HG02610 (cell line): ENCODE measurements at regions not wholly inside any gene's neighbourhood (a gene's known extent, or its start where the extent isn't known, plus 50 kb on each side); places are given as distances from the start of the nearest gene placed in this dataset.
A peak's percentile ranks its signal among the peaks of the same experiment; 100 is the strongest.
"Not testable (repeated sequence)": the region's sequence is repeated elsewhere in the genome, so short reads cannot be mapped to it uniquely, and the experiment has no call there.

ENCODE experiments used
- ATAC-seq: cut with Tn5 transposase; IDR thresholded peaks from one replicate; pipeline ENCODE4 v1.9.1; 2021; ENCODE audit warnings: mild to moderate bottlenecking, moderate library complexity; ENCODE audit not compliant: unreplicated experiment

DNA sequence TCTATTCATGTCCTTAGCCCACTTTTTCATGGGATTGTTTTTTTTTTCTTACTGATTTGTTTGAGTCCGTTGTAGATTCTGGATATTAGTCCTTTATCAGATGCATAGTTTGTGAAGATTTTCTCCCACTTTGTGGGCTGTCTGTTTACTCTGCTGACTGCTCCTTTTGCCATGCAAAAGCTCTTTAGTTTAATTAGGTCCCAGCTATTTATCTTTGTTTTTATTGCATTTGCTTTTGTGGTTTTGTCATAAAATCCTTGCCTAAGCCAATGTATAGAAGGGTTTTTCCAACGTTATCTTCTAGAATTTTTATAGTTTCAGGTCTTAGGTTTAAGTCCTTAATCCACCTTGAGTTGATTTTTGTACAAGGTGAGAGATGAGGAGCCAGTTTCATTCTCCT, 358.9 kb downstream of the ADAMTS20 start:
- not testable (repeated sequence) for ATAC-seq

DNA sequence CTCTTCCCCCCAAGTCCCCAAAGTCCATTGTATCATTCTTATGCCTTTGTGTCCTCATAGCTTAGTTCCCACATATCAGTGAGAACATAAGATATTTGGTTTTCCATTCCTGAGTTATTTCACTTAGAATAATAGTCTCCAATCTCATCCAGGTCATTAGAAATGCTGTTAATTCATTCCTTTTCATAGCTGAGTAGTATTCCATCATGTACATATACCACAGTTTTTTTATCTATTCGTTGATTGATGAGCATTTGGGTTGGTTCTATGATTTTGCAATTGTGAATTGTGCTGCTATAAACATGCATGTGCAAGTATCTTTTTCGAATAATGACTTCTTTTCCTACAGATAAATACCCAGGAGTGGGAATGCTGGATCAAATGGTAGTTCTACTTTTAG, 359.6 kb downstream of the ADAMTS20 start:
- not testable (repeated sequence) for ATAC-seq

DNA sequence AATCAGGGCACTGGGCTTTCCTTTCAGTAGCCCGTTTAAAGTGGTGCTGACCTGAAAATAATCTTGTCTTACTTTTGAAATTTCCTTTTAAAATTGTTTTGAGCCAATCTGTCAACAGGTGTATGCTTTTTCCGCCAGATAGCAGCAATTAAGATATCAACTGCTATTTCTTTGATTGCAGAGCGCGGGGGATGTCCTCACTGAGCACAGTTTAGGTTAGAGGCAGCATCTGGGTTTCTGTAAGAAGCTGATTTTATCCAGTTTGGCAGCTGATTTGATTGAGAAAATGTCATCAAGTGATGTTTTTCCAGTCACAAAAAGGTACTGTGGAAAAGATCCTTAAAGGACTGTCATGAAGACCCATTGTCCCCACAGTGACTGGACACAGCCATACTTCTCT, 371.8 kb downstream of the ADAMTS20 start:
- ATAC-seq: no peak

DNA sequence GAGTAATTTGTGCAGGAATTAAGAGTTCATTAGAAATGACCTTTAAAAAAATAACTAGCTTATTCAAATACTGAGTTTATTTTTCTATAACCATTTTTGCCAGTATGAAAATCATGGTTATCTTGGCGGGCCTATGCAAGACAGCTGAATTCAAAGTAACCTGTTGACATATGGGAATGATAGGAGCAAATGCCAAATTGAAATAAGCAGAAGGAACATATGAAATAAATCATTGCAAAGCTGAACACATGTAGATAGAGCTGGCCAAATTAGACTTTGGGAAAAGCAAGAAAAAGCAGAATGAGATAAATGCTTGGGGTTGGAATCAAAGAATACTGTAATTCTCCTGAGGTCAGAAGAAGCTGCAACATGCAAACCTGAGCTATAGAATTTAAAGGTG, 372.5 kb downstream of the ADAMTS20 start:
- ATAC-seq: no peak

DNA sequence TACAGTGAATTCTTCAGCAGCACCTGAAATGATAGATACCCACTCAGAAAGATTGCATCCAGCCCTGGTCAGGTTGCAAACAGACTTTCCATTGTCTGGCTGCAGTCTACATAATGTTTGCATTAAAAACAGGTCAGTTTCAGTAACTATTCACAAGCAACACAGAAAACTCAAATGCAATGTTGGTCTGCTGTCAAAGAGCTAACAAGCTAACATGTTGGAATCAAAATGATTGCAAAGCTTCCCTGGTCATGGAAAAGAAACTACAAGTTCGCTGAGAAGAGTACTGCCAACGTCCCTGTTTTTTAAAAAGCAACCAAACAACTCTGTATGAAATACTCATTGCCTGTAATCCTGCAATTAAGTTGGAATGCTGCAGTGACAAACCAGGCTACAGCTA, 374.7 kb downstream of the ADAMTS20 start:
- no peak for ATAC-seq

DNA sequence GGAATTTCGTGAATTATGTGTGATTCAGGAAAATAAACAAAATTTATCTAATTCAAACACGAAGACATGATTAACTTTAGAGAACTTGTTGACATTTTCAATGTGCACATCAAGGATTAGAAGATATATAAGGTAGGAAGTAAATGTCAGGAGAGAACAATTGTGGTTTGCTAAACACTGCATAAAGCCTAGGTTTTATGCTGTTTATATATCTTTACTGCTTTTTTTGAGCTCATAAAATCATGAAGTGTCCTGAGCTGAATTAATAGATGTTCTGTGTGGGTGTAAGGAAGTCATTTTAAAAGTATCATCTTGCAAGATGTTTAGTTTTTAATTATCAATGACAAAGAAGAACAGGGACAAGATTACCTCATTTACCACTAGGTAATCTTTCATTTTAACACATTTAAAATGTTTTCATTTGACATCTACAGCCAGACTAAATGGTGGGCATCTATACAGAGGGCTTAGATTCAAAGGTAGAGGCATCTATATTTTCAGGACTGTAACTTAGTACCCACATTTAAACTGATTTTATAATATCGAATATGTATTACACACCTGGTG, 382.8 kb downstream of the ADAMTS20 start:
- no peak for ATAC-seq

DNA sequence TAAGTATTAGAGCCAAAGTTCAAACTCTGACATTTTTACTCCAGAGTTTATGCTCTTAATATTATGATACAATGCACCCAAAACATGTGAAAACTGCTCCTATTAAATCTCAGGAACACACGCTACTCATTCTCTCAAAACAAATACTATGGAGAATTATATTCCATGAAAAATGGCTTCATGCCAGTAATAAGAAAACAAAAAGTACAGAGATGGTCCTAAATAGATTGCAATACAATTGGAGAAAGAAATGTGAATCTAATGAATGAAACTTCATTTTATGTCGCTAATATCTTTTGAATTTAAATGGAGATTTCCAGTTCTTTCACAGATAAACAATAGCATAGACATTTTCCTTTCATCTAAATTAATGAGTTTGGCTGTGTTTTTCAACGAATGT, 384.3 kb downstream of the ADAMTS20 start:
- ATAC-seq: no peak

DNA sequence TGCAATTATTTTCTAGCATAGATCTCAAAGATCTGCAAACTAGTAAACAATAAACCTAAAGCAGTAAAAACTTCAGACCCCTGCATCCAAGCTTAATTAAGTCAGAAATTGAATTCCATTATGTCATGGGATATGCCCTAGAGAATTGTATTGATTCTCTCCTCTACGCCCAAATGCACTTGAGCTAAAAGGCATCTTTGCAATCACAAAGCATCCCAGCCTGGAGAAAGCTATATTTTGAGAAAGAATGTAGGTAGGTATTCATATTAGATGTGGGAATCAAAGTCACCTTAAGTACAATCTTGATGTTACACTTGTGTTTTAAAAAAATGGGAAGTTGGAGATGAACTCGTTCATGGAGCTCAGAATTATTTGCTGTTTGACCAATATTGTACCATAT, 386.7 kb downstream of the ADAMTS20 start:
- no peak for ATAC-seq

DNA sequence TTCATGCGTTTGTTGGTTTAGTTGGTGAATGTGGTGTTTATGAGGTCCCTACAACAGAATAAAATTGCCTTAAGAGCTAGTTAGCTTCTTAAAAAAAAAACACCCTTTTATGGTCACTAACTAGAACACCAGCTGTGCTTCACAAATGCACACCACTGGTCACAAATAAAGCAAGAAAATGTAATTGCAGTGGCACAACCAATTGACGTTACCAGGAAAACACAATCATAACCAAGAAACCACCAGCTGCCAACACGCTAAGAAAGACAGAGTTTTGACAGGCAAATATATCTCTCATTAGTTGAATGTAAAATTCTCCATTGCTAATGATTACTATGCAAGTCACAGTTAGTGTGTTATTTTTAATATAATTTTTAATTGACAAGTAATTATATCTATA, 389.9 kb downstream of the ADAMTS20 start:
- no peak for ATAC-seq

DNA sequence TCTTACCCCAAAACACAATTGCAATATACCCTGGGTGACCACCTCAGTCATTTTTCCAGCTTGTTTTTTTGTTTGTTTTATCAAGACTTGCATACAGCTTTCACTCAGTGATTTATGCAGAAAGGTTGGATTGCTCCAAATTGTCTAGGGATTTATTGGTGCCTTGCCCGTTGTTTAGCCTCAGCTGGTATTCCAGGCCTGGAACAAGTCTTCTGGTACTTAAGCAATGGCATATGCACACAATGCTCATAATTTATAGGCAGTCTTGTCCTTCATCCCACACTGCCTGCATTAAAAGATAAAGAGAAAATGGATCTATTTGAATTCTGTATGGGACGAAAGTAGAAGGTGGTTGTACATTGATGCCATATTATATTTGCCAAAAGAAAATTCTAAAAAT, 392.5 kb downstream of the ADAMTS20 start:
- no peak for ATAC-seq

DNA sequence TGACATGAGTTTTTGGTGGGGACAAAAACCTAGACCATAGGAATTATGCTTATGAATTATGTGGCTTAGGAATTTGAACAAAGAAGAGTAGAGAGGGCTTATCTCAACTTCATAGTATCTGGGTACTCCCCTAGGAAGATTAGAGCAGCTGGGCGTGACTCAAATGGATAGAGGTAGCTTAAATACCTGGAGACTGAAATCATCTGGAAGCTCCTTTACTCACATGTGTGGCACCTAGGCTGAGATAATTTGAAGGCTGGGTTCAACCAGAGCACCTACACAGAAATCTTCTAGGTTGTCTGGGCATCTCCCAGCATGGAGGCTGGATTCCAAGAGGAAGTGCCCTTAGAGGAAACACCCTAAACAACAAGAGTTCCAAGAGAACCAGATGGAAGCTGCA, 393.9 kb downstream of the ADAMTS20 start:
- no peak for ATAC-seq

DNA sequence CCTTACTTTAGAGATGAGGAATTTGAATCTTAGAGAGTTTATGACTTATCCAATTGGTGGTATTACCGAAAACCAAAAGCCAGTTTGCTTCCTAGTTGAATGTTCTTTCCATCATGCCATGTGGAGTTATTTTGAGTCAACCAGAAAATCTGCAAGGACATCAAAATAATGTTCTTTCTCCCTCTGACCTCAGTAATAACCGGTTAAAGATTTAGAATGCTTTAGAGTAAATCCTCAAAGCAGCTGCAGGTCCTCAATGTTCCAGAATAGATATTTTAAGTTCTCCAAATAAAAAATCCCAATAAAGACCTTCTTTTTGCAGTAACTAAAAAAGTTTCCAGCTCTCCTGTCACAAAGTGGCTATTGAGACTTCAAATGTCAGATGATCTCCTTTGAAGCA, 396.6 kb downstream of the ADAMTS20 start:
- no peak for ATAC-seq

DNA sequence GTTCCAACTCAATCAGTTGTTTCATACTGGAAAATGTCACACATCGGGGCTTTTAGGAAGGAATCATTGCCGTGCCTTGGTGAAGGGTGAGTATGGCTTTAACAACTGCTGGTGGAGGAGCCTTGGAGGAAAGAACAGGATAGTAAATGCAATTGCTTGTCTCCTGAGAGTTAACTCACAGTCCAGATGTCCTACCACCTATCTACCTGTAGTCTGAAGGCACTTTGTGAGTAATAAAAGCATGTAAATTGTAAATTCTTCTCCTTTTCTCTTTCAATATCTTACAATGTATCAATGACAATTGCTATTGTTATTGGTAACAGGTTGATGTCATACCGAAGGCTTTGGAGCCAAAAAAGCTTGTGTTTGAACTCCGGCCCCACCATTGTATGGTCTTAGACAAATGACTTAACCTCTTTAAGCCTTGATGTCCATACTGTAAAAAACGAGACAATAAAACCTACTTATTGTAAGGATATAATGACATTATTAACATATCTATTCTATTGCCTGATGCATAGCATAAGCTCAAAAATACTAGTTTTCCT, 397.4 kb downstream of the ADAMTS20 start:
- no peak for ATAC-seq

DNA sequence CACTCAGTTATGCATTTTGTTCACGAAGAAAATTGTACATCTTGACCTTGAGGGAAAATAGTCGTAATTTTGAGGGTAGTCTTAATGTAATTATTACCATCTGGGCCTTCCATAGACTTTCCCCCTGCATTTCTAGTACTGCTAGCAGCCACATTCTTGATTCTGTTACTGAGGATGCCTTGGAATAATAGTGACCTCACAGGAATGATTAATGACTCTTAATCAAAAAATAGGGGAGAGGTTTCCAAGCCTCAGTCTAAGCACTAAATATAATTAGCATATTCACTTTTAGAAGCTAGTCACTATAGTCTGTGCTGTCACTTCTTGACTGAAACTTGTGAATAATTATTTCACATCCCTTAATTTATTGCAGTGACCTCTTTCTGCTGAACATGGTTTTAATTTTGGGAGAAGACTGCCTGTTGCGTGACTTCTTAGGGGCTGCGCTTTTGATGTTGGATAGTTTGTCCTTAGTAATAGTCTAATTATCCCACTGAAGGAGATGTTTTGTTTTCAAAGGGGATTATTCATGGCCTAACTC, 400.5 kb downstream of the ADAMTS20 start:
- no peak for ATAC-seq

DNA sequence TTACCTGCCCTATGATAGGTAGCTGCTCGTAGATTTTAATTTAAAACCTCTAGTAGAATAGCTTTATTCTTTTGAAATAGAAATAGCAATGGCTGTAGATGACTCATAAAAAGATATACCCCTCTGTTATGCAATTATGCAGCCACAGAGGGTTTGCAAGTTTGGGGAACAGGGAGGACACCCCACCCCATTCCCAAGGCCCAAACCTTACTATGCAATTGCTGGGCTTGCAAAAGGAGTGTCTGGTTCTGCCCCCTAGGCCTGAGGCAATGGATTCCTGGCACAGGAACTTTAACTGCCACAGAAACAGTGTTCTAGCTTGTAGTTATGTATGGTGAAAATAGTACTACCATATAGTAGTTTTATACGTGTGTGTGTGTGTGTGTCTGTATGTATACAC, 403.3 kb downstream of the ADAMTS20 start:
- no peak for ATAC-seq

DNA sequence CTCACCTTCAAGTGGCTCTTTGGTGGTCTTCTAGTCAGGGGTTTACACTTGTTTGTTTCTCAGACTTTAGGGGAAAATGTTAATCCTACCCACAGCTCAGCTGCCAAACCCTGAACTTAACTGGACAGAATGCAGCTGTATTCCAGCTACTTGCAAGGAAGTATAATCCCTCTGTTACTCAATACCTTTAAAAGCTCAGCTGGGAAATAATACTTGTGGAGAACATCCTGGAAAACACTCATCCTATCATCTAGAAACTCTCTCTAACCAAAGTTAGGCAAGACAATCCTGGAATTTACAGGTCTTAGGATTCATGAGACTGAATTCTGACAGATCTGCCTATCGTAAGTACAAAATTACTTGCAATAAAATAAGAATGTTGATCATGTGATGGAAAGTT, 404.1 kb downstream of the ADAMTS20 start:
- ATAC-seq: no peak

DNA sequence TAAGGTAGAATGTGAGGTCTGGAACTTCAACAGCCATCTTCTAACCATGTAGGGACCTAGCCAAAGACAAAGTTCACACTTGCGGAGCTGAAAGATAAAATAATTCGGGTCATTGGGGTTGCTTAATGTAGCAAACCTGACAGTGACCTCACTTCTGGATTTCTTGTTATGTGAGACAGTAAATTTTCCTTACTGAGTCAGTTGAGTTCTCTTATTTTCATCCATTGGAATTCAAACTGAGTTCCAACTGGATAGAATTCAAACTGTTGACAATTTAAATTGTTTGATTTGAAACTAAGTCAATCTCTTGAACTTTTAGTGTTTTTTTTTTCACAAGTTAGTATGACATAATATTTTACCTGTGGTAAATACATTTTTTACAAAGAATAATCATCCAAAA, 406.5 kb downstream of the ADAMTS20 start:
- no peak for ATAC-seq

DNA sequence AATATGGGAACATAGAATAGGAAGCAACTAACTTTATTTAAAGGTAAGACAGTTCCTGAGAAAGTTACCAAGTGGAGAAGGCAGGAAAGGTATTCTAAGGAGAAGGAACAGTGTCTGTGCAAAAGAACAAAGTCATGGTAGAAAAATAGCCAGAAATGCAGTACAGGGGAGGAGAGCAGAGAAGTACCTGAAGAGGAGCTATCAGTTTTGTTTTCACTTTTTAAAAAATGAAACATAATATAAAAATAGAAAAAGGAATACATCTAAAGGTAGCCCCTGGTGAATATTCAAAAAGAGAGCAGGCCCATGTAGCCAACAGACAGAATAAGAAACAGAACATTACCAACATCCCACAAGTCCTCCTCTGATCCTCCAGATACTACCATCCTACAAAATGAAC, 408.7 kb downstream of the ADAMTS20 start:
- peak; percentile 56 for ATAC-seq

DNA sequence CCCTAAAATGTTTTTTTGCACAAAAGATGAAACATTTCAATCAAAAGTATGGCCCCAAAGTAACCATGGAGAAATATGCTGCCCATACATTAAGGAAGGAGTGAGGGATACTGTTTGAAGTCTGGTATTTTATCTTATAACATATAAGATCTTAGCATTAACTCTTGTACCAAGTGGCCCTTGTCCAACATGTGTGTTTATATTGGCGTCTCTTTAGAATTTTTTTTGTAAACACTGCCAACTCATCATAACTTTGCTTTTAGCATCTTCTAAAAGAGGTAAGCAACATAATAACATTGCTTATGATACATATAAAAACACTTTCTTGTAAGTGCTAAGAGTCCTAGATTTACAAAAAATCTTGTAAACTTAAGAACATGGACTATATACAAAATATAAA, 419.7 kb downstream of the ADAMTS20 start:
- ATAC-seq: no peak

DNA sequence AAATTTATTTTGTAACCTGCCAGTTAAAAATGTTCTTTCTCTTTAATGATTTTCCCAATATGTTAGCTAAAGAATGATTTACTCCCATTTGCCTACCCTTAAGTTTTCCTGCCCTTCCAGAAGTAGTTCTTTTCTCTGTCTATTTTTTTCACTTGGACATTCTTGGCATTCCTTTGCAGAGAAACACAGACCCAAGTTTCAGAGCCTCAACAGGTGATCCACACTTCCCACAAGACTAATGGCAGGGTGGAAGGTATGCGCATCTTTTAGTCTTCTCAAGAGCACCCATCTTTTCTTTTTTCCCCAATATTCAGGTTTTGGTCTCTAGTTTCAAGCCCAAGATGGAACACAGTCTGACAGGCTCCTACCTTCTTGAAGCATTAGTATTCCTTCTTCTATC, 420.7 kb downstream of the ADAMTS20 start:
- no peak for ATAC-seq

DNA sequence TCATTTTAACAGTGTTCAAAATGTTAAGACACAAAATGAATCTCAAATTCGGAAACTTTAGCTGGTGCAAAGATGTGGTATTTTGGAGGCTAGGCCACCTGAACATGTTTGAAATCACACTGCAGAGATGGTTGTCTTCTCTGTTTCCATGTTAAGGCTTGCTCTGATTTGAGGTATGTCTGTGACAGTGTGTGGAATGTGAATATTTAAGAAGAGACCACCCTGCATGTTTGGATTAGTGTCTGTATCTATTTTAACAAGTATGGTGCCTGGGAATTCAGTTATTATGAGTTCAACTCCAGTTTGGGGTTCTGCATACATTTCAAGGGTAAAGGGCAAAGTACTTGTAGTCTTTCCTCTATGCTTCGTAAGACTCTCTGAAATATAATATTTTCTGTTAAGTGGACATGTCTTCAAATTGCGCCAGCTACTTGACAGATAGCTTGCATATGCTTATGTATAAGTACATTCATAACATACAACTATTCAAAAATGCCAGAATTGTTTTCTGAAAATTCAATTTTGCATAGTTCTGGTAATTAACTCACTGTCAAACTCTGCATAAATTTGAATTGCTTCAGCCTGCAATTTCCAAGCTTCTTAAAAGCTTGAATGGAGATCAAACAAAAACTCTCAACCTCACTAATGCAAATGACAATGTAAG, 424.0 kb downstream of the ADAMTS20 start:
- no peak for ATAC-seq

DNA sequence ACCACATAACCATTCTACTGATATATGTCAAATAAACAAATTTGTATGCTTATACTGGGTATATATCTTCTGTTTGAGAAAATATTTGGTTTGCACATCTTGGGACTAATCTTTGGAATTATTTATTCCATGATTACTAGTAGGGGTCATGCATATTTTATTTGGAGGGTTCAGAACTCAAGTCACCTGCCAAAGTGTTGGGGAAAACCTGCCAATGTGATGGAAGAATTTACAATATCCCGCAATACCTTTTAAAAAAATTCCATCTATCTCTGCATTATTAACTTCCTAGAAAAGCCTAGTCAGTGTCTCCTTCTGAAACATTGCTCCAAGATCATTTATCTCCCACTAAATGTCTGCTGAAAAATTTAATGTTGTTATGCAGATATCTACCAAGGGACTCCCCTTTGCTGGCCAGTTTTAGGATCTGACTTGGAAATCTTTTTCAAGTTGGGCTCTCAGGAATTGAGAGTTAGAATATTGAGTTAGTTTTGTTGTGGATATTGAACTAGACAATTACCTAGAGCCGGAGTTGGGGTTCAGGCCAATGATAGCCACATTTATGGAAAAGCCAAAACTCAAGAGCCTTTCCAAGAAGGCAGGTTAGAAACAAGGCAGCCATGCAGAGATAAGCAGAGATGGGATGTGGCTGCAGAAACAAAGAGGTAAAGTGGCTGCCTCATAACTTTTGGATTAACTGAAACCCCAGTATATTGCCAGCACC, 425.2 kb downstream of the ADAMTS20 start:
- no peak for ATAC-seq
